Heart left ventricle (tissue), 16 donors: ENCODE measurements at regions not wholly inside any gene's neighbourhood (a gene's known extent, or its start where the extent isn't known, plus 50 kb on each side); places are given as distances from the start of the nearest gene placed in this dataset.

Source experiments
- ATAC-seq, 4 donors: fragments of 200-7000 bp; cut with Tn5 transposase; one replicate each; pipeline ENCODE4 v1.9.1; 2020 to 2022; ENCODE audit warnings: moderate library complexity in 4 of 4, mild to moderate bottlenecking in 3 of 4, moderate number of reproducible peaks in 1 of 4
- DNase-seq, 5 donors: peaks; one replicate each; pipeline ENCODE4 v3.0.0-alpha.2; 2020
- H3K27ac ChIP-seq, 12 donors: fragments of 200-600 bp; sonication (generic) in 4 of 12; one replicate each; pipeline versions ENCODE4 v1.5.0 to v1.8.0; 2016 to 2022; ENCODE audit warnings: mild to moderate bottlenecking in 2 of 12
- H3K27me3 ChIP-seq, 9 donors: fragments of 200-600 bp; sonication (generic) in 2 of 9; one replicate each; pipeline versions ENCODE4 v1.5.1 to v1.8.0; 2016 to 2022; ENCODE audit warnings: mild to moderate bottlenecking in 3 of 9
- H3K36me3 ChIP-seq, 9 donors: fragments of 200-600 bp; sonication (generic) in 2 of 9; one replicate each; pipeline versions ENCODE4 v1.5.0 to v1.8.0; 2018 to 2022; ENCODE audit warnings: mild to moderate bottlenecking in 2 of 9
- H3K4me1 ChIP-seq, 12 donors: fragments of 200-600 bp; sonication (generic) in 4 of 12; one replicate each; pipeline versions ENCODE4 v1.5.0 to v1.8.0; 2016 to 2022; ENCODE audit warnings: mild to moderate bottlenecking in 3 of 12
- H3K4me3 ChIP-seq, 12 donors: fragments of 200-600 bp; sonication (generic) in 4 of 12; one replicate each; pipeline versions ENCODE4 v1.5.0 to v1.8.0; 2017 to 2022; ENCODE audit warnings: mild to moderate bottlenecking in 9 of 12, moderate library complexity in 4 of 12
- H3K9me3 ChIP-seq, 12 donors: fragments of 200-600 bp; sonication (generic) in 4 of 12; one replicate each; pipeline versions ENCODE4 v1.5.0 to v1.8.0; 2016 to 2022; ENCODE audit warnings: mild to moderate bottlenecking in 1 of 12
- POLR2A ChIP-seq, 2 donors: fragments of 450-650 bp; IDR thresholded peaks; one replicate each; pipeline ENCODE4 v1.6.1; 2017; ENCODE audit warnings: antibody characterized with exemption in 2 of 2, mild to moderate bottlenecking in 2 of 2, moderate library complexity in 2 of 2
- WGBS, 4 donors: extraction: QIAGEN DNeasy Blood & Tissue Kit in 2 of 4; methylation state at CpG; one replicate each; pipeline versions ENCODE4 v1.1.5 to v1.1.7; 2013 to 2018; 5-methylcytosine and 5-hydroxymethylcytosine counted together
- intact Hi-C, 10 donors: fragments of 100-400 bp; cut with DNase I; formaldehyde crosslinking; loops; one replicate each; pipeline versions ENCODE4 v1.11.1 to v1.14.2; 2022
- TF ChIP-seq, protein P1 (sequence below), 12 donors: fragments of 200-600 bp; sonication (generic) in 4 of 12; IDR thresholded peaks; one replicate each; pipeline versions ENCODE4 v1.5.0 to v1.8.0; 2018 to 2022; ENCODE audit warnings: antibody characterized with exemption in 12 of 12, mild to moderate bottlenecking in 5 of 12
- donor health status: ischemic (EF 13 %, LVEDD 7.1; RV severe dilation, severe dysfunction).
- donor health status: healthy with polysubstance abuse.
- donor health status: DM: no; HTN: yes; CAD: no.
- donor health status: DM: no; HTN: no; CAD: no.
- donor health status: ischemic (EF 25% LVEDD 6.9; RV normal size, moderate dysfunction).
- donor health status: ischemic (EF 25% LVEDD 5.7; RV mildly dilated, moderate dysfunction).
- donor health status: healthy.
- donor health status: DM: yes; HTN: yes; CAD: no.
- donor health status: ischemic (EF 35%, LVEDD 5.7; RV mildly dilated, moderate dysfunction).
- donor health status: nonischemic (EF 11% LVEDD 7.7; RV severe dilation, severe dysfunction).
- donor health status: DM: yes; HTN: yes; CAD: no.
- donor health status: PGD.
- donor health status: ischemic (EF 29% LVEDD 5.4; RV normal size, mild dysfunction).
- donor health status: nonischemic (EF 23%, LVEDD 6.1; RV moderate dilation, normal function).

GRCh38 chr2:42879913-42880737 is 87.7 kb upstream of the HAAO start:
- Histone ChIP-seq H3K4me3 (no peak overlapping the region), H3K27me3 (no peaks in the 10 kb centered on the region), H3K9me3 (no peaks in the 10 kb centered on the region), H3K36me3 (no peaks in the 10 kb centered on the region), H3K27ac (peak overlapping the region; percentile 3 to 93 (median 80)), H3K4me1 (peaks cover 3 to 70% (median 57%) of the 10 kb centered on the region in 12 donors)
- intact Hi-C loops: loop anchor here in 5 of 10 donors (5.0 to 10.0 kb wide), 3 partner anchors 42 to 47 kb away; no protein-coding TSS in a partner anchor
- DNase-seq (peak in 4 of 5 donors; percentile 58 to 73 (median 62)), ATAC-seq (peak in 3 of 4 donors; percentile 38 to 72 (median 61))
- no peak for TF ChIP-seq POLR2A (IDR thresholded peaks at IDR 0.05)
- TF ChIP-seq, protein P1, sequence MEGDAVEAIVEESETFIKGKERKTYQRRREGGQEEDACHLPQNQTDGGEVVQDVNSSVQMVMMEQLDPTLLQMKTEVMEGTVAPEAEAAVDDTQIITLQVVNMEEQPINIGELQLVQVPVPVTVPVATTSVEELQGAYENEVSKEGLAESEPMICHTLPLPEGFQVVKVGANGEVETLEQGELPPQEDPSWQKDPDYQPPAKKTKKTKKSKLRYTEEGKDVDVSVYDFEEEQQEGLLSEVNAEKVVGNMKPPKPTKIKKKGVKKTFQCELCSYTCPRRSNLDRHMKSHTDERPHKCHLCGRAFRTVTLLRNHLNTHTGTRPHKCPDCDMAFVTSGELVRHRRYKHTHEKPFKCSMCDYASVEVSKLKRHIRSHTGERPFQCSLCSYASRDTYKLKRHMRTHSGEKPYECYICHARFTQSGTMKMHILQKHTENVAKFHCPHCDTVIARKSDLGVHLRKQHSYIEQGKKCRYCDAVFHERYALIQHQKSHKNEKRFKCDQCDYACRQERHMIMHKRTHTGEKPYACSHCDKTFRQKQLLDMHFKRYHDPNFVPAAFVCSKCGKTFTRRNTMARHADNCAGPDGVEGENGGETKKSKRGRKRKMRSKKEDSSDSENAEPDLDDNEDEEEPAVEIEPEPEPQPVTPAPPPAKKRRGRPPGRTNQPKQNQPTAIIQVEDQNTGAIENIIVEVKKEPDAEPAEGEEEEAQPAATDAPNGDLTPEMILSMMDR (IDR thresholded peaks at IDR 0.05): no peak
- 38 to 63% (median 49%) methylated on average over 14 to 18 of the region's 18 CpGs for WGBS, 4 donors

DNA sequence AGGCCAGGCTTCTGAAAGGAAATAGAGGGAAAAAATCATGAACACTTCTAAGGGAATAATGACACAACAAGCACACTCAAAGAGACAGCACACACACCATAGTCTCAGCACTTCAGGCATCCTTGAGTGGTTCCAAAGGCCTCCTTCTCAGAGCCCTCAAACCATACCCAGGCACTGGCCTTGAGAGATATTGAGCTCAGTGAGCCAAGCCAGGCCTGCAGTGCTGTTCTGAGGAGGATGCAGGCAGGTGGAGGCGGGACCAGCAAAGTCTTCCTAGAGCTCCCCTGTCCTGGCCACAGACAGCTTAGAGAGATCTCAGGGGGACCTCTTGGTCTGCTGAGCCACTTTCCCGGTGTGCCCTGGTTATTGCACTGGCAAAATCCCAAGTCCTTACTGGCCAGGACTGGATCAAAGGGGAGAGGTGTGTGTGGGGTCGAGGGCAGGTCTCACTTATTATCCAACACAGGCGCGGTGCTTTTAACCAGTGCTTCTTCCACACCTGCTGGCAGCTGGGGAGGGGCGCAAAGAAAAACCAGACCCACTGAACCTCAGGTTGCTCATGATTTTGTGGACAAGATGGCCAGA is 86.8 kb upstream of the HAAO start:
- H3K27ac ChIP-seq: peak overlapping the region; percentile 3 to 93 (median 80)
- WGBS, 4 donors: 60 to 76% (median 74%) methylated on average over 6 of the region's 6 CpGs
- H3K4me1 ChIP-seq: peaks cover 6 to 79% (median 64%) of the 10 kb centered on the region in 12 donors
- no peak for TF ChIP-seq POLR2A (IDR thresholded peaks at IDR 0.05)
- no peaks in the 10 kb centered on the region for H3K27me3 ChIP-seq
- ATAC-seq: no peak
- DNase-seq: no peak
- no peaks in the 10 kb centered on the region for H3K36me3 ChIP-seq
- no peak overlapping the region for H3K4me3 ChIP-seq
- intact Hi-C loops: loop anchor here in 3 of 10 donors (5.0 to 10.0 kb wide), 2 partner anchors 46 to 48 kb away; no protein-coding TSS in a partner anchor
- no peaks in the 10 kb centered on the region for H3K9me3 ChIP-seq

- H3K36me3 ChIP-seq: no peaks in the 10 kb centered on the region
- H3K4me3 ChIP-seq: no peak overlapping the region
- peak overlapping the region; percentile 3 to 93 (median 80) for H3K27ac ChIP-seq
- TF ChIP-seq, protein P1 (IDR thresholded peaks at IDR 0.05): no peak
- TF ChIP-seq POLR2A (IDR thresholded peaks at IDR 0.05): no peak
- ATAC-seq (no peak), DNase-seq (no peak)
- WGBS, 4 donors: 77 to 90% (median 81%) methylated on average over 4 of the region's 4 CpGs
- H3K9me3 ChIP-seq: no peaks in the 10 kb centered on the region
- H3K27me3 ChIP-seq: no peaks in the 10 kb centered on the region
- peaks cover 6 to 84% (median 68%) of the 10 kb centered on the region in 12 donors for H3K4me1 ChIP-seq
- intact Hi-C loops: loop anchor here in 3 of 10 donors (5.0 to 10.0 kb wide), 2 partner anchors 46 to 49 kb away; no protein-coding TSS in a partner anchor
Measured at GRCh38 chr2:42878581-42878980, 86.2 kb upstream of the HAAO start.

DNA sequence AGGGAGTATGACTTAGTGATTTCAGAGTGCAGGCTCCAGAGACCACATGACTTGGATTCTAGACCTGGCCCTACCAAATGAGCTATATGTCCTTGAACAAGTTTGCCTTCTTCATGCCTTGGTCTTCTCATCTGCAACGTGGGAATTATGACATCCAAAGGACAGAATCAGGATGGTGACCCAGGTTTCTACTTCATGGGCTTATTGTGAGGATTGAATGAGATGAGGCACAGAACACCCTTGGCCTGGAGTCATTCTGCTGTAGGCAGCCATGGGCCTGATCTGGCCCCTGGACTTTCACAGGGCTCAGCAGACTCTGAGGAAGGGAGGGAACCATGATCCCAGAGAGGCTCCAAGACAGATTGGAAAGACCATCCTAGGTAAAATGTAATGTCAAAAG is 85.6 kb upstream of the HAAO start:
- intact Hi-C loops: loop anchor here in 3 of 10 donors (5.0 to 10.0 kb wide), 2 partner anchors 47 to 49 kb away; no protein-coding TSS in a partner anchor

More for the DNA sequence above, 85.6 kb upstream of the HAAO start:
- TF ChIP-seq, protein P1 (IDR thresholded peaks at IDR 0.05): no peak
- TF ChIP-seq POLR2A (IDR thresholded peaks at IDR 0.05): no peak
- Histone ChIP-seq H3K4me3 (no peak overlapping the region), H3K27me3 (no peaks in the 10 kb centered on the region), H3K27ac (peak overlapping the region in 11 of 12 donors; percentile 62 to 93 (median 81)), H3K9me3 (no peaks in the 10 kb centered on the region), H3K4me1 (peaks cover 6 to 90% (median 71%) of the 10 kb centered on the region in 12 donors), H3K36me3 (no peaks in the 10 kb centered on the region)
- 88 to 96% (median 91%) methylated on average over 1 of the region's 1 CpG for WGBS, 4 donors
- ATAC-seq: no peak
- DNase-seq: no peak
